ENCODE measurements at regions not wholly inside any gene's neighbourhood (a gene's known extent, or its start where the extent isn't known, plus 50 kb on each side); places are given as distances from the start of the nearest gene placed in this dataset.
"Not testable (repeated sequence)": the region's sequence is repeated elsewhere in the genome, so short reads cannot be mapped to it uniquely, and the experiment has no call there.

DNA sequence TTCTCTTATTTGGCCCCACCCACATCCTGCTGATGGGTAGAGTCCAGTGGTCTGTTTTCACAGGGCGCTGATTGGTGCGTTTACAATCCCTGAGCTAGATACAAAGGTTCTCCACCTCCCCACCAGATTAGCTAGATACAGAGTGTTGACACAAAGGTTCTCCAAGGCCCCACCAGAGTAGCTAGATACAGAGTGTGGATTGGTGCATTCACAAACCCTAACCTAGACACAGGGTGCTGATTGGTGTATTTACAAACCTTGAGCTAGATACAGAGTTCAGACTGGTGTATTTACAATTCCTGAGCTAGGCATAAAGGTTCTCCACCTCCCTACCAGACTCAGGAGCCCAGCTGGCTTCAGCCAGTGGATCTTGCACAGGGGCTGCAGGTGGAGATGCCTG, 326.4 kb upstream of the USP9Y start:
- not testable (repeated sequence) for TF ChIP-seq POLR2A (IDR thresholded peaks at IDR 0.05)
- TF ChIP-seq, protein P1, sequence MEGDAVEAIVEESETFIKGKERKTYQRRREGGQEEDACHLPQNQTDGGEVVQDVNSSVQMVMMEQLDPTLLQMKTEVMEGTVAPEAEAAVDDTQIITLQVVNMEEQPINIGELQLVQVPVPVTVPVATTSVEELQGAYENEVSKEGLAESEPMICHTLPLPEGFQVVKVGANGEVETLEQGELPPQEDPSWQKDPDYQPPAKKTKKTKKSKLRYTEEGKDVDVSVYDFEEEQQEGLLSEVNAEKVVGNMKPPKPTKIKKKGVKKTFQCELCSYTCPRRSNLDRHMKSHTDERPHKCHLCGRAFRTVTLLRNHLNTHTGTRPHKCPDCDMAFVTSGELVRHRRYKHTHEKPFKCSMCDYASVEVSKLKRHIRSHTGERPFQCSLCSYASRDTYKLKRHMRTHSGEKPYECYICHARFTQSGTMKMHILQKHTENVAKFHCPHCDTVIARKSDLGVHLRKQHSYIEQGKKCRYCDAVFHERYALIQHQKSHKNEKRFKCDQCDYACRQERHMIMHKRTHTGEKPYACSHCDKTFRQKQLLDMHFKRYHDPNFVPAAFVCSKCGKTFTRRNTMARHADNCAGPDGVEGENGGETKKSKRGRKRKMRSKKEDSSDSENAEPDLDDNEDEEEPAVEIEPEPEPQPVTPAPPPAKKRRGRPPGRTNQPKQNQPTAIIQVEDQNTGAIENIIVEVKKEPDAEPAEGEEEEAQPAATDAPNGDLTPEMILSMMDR (IDR thresholded peaks at IDR 0.05 in 4 of 5, conservative IDR thresholded peaks at IDR 0.05 in 1 of 5) = not testable (repeated sequence)

Data from gastrocnemius medialis (tissue), 4 donors.